ENCODE measurements at regions not wholly inside any gene's neighbourhood (a gene's known extent, or its start where the extent isn't known, plus 50 kb on each side); places are given as distances from the start of the nearest gene placed in this dataset.
"Not testable (repeated sequence)": the region's sequence is repeated elsewhere in the genome, so short reads cannot be mapped to it uniquely, and the experiment has no call there.

- not testable (repeated sequence) for DNase-seq
Observed at GRCh38 chrX:63179852-63180251, 171.3 kb downstream of the SPIN4 start.

- DNase-seq = not testable (repeated sequence)
Observed at GRCh38 chrX:63176578-63176977, 174.6 kb downstream of the SPIN4 start.

- not testable (repeated sequence) for DNase-seq
Observed at GRCh38 chrX:63173841-63174718, 177.1 kb downstream of the SPIN4 start.

GRCh38 chrX:63169416-63169815 lies 181.7 kb downstream of the SPIN4 start:
- not testable (repeated sequence) for DNase-seq

DNA sequence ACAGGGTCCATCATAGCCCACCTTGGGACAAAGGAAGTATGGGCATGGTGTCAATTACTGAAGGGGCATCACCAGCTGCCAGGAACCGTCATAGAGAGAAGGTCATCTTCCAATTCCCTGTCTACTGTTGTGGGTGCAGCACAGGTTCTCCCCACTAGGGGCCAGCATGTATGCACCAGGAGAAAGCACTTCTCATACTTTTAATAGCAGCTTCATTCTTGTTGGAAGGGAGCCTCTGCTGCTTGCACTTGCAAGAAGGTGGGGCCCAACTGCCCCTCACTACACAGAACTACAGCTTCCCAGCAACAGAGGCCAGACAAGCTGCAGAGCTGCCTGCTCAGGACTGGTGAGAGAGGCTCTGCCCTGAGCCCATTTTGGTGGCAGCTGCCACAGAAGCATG lies 182.2 kb downstream of the SPIN4 start:
- not testable (repeated sequence) for DNase-seq

DNA sequence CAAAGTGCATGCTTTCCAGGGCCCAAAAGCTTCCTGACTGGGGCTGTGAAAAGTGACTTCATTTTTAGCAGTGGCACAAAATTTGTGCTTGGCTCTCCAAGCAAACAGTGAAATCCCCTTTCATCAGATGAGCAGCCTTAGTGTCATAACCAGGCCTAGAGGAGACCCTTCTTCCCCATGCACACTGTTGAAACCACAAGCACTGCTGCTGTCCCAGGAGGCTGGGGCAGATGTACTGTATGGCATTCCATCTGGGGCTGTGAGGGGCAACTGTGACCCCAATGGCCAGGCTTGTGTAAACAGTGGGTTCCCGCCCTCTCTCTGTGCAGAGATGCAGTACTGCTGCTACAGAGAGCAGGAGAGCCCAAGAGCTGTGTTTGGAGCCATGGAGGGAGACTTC lies 184.1 kb downstream of the SPIN4 start:
- DNase-seq = not testable (repeated sequence)

GRCh38 chrX:63160994-63161393 lies 190.1 kb downstream of the SPIN4 start:
- DNase-seq = not testable (repeated sequence)

- not testable (repeated sequence) for DNase-seq
Observed at GRCh38 chrX:63160340-63160739, 190.8 kb downstream of the SPIN4 start.

DNA sequence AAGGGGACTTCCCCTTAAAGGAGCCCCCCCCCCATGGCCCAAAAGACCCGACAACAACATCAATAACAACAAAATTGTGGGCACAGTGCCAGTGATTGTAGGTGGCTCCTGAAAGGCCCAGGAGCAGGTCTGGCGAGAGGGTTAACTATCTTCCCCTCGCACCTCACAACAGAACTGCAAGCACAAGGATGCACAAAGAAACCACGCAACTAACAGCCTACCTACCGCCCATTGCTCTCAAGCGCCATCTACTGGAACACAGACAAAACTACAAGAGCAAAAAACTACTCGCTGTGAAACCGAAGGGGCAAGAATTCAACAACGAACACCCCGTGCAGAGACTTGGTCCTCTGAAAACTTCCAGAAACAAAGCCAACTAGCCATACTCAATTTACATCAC lies 205.6 kb downstream of the SPIN4 start:
- DNase-seq = not testable (repeated sequence)

DNA sequence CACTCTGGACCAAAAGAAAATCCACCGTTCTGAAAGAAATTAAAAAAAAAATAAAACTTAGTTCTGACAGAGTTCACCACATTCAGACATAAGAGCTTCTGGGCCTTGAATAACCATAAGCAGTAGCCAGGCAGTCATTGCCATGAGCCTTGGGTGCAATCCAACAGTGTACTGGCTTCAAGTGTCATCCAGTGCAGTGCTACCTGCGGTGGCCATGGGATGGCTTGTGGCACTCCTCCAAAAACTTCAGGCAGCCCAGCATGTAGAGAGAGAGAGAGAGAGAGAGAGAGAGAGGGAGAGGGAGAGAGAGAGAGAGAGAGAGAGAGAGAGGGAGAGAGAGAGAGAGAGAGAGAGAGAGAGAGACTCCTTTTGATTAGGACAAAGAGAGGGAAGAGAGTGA lies 208.5 kb downstream of the SPIN4 start:
- not testable (repeated sequence) for DNase-seq

DNA sequence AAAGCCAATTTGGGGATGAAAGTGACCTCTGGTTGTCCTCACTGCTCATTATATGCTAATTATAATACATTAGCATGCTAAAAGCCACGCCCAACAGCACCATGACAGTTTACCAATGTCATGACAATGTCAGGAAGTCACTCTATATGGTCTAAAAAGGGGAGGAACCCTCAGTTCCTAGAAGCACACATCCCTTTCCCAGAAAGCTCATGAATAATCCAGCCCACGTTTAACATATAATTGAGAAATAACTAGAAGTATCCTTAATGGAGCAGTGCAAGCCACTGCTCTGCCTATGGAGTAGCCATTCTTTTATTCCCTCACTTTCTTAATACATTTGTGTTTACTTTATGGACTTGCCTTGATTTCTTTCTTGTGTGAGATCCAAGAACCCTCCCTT lies 215.3 kb downstream of the SPIN4 start:
- DNase-seq = not testable (repeated sequence)

DNA sequence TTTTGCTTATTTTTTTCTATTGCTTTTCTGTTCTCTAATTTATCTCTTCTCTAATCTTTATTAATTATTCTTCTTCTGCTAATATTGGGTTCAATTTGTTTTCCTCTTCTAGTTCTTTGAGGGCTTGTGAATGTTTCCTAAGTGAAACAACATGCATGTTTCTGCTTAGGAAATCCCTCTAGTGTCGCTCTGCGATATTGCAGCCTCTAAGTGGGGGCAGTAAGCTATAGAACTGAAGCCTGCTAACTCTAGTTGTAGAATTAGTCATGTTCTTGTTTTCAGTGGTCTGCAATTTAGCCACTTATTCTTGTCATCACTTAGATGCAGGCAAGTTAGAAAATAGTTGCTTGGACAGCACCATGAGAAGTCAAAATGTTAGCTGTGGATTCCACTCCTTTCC lies 222.6 kb downstream of the SPIN4 start:
- no peak for DNase-seq

DNA sequence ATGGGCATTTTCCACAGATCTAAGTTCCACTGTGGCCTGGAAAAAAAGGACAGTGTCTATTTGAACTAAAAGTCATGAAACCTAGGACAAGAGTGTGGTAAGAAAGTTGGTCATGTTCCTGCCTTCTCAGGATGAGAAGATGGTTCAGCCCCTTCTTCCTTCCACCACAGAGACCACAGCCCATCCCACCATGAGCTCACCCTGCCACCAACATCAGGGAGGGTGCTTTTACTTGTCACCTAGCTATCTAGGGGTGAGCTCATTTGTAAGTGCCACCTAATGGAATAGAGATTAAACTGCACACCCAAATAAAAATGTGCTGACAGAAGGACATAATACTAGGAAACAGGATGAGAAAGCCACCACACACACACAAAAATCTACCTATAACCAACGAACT lies 235.9 kb downstream of the SPIN4 start:
- no peak for DNase-seq

- no peak for DNase-seq
Observed at GRCh38 chrX:63101879-63102620, 249.1 kb downstream of the SPIN4 start.

- DNase-seq = no peak
Observed at GRCh38 chrX:63058204-63058603, 292.9 kb downstream of the SPIN4 start.

DNA sequence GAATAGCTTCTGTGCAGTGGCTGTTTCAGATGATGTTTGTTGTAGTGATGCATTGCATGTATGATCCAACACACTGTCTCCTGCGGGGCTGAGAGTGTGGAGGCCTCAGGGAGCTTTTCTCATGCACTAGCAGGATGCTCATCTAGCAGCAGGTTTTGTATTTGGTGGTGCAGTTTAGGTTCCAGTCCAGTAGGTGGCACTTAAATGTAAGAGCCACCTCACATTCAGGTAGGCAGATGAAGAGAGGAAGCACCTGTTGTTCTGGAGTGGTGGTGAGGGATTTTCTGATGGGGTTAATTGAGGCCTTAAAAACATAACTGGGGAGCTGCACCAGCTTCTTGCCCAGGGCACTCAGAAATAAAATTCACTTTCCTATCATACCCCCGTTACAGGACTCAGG lies 300.9 kb downstream of the SPIN4 start:
- no peak for DNase-seq

DNA sequence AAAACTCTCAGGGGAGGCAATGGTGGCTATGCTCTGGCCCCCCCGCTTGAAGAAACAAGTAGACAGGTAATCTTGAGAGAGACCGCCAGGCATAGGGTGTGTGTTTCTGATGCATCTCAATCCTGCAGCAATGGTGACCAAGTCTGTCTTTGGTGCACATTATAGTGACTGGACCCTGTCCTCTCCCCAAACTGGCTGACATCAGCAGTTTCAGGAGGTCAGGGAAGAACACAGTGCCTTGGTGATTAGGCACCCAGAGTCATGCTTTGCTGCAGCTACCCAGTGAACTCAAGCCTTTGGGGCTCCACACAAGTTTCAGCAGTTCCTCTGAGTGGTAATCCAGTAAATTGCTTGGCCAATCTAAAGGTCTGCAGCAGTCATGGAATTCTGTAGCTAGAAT lies 318.3 kb downstream of the SPIN4 start:
- no peak for DNase-seq

DNA sequence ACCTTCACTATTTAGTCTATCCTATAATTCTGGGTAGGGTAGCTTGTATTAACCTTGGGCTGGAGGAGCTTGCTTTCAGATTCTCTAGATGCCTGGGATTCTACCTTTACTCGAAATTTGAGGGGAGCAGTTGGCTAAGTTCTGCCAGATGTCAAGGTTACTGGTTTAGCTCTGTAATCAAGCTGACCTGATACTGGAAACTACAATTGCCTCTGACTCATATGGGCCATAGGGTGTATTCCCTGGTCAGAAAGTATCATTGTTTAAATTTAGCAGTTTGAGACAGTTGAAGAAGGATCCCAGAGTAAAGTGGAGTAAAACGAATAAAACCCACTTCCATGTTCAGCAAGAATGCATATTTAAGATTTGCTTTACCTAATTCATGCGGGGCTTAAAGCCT lies 337.6 kb downstream of the SPIN4 start:
- no peak for DNase-seq

- no peak for DNase-seq
Observed at GRCh38 chrX:63012574-63012973, 338.6 kb downstream of the SPIN4 start.

DNA sequence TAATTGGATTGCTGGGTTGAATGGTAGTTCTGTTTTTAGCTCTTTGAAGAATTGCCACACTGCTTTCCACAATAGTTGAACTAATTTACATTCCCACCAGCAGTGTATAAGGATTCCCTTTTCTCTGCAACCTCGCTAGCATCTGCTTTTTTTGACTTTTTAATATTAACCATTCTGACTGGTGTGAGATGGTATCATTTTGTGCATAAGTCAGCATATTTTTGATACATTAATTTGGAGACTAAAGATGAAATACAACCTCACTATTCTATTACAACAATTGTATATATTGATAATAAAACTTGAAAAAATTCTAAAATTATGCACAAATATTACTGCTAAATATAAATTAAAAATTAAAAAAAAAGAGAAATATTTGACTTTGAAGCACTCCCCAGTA lies 350.9 kb downstream of the SPIN4 start:
- DNase-seq = not testable (repeated sequence)
